SU-DHL-6 (cell line): ENCODE measurements at regions not wholly inside any gene's neighbourhood (a gene's known extent, or its start where the extent isn't known, plus 50 kb on each side); places are given as distances from the start of the nearest gene placed in this dataset.

Source experiments
- H2AFZ ChIP-seq: fragments of 200-600 bp; sonication (generic); 2 replicates; pipeline ENCODE4 v1.6.1; 2014; ENCODE audit warnings: low read depth, mild to moderate bottlenecking, moderate library complexity, mixed read lengths, antibody characterized with exemption, low read length; ENCODE audit not compliant: severe bottlenecking
- H3F3A ChIP-seq: fragments of 200-600 bp; shearing (Covaris generic); 2 replicates; pipeline ENCODE4 v1.6.0; 2016; ENCODE audit warnings: antibody characterized with exemption, mild to moderate bottlenecking; ENCODE audit not compliant: insufficient read depth
- H3K27ac ChIP-seq: fragments of 200-600 bp; sonication (generic); 2 replicates; pipeline ENCODE4 v1.5.1; 2016; ENCODE audit warnings: low read depth, mild to moderate bottlenecking, low read length, moderate library complexity, mixed read lengths
- H3K27me3 ChIP-seq: fragments of 200-600 bp; sonication (generic), shearing (Covaris generic); 2 replicates; pipeline ENCODE4 v1.6.0; 2014; ENCODE audit warnings: mild to moderate bottlenecking, low read length
- H3K36me3 ChIP-seq: fragments of 200-600 bp; sonication (generic); 2 replicates; pipeline ENCODE4 v1.6.1; 2014; ENCODE audit warnings: mild to moderate bottlenecking, low read length, mixed read lengths
- H3K4me2 ChIP-seq: fragments of 300-600, 200-600 bp; shearing (Covaris generic), sonication (generic); 2 replicates; pipeline ENCODE4 v1.6.0; 2014; ENCODE audit warnings: low read length, low read depth, mild to moderate bottlenecking; ENCODE audit not compliant: poor library complexity, severe bottlenecking
- H3K4me3 ChIP-seq: fragments of 200-600 bp; sonication (generic); 2 replicates; pipeline ENCODE4 v1.5.1; 2014; ENCODE audit warnings: antibody characterized with exemption, low read length, mild to moderate bottlenecking, mixed read lengths; ENCODE audit not compliant: insufficient read depth, poor library complexity, severe bottlenecking
- H3K79me2 ChIP-seq: fragments of 200-600 bp; sonication (generic); 2 replicates; pipeline ENCODE4 v1.6.1; 2014; ENCODE audit warnings: mild to moderate bottlenecking, low read length, moderate library complexity; ENCODE audit not compliant: insufficient read depth
- H3K9ac ChIP-seq: fragments of 200-600 bp; sonication (generic); 2 replicates; pipeline ENCODE4 v1.7.0; 2014; ENCODE audit warnings: mild to moderate bottlenecking, low read length
- H3K9me2 ChIP-seq: fragments of 200-600 bp; sonication (generic); replicated peaks from 2 replicates; pipeline ENCODE4 v1.6.1; 2014; ENCODE audit warnings: low read length; ENCODE audit not compliant: insufficient read depth
- H3K9me3 ChIP-seq: fragments of 200-600 bp; sonication (generic); 2 replicates; pipeline ENCODE4 v1.6.1; 2014; ENCODE audit warnings: low read length, mixed read lengths; ENCODE audit not compliant: insufficient read depth
- H4K20me1 ChIP-seq: fragments of 200-600 bp; sonication (generic); 2 replicates; pipeline ENCODE4 v1.6.1; 2014; ENCODE audit warnings: low read depth, mild to moderate bottlenecking, antibody characterized with exemption, low read length, moderate library complexity, mixed read lengths
- CTCF ChIP-seq: fragments of 200-600 bp; sonication (generic); IDR thresholded peaks from one replicate; pipeline ENCODE4 v1.5.1; 2017; ENCODE audit warnings: antibody characterized with exemption, mild to moderate bottlenecking, low read length, moderate library complexity; ENCODE audit not compliant: insufficient read depth, poor library complexity, severe bottlenecking
- EZH2phosphoT487 ChIP-seq: fragments of 200-600 bp; sonication (generic), shearing (Covaris generic); conservative IDR thresholded peaks from 2 replicates; pipeline ENCODE4 v1.6.1; 2018; ENCODE audit warnings: mild to moderate bottlenecking, antibody characterized with exemption, low read length, moderate library complexity, mixed read lengths

- Histone ChIP-seq H2AFZ (no peak overlapping the region), H4K20me1 (no peaks in the 10 kb centered on the region), H3K4me2 (no peak overlapping the region), H3K79me2 (no peaks in the 10 kb centered on the region), H3K9ac (no peak overlapping the region), H3K9me3 (no peaks in the 10 kb centered on the region), H3K4me3 (no peak overlapping the region), H3F3A (no peaks in the 10 kb centered on the region), H3K27me3 (no peaks in the 10 kb centered on the region), H3K9me2 (no peaks in the 10 kb centered on the region), H3K27ac (no peak overlapping the region), H3K36me3 (no peaks in the 10 kb centered on the region)
- TF ChIP-seq CTCF: no peak
- TF ChIP-seq EZH2phosphoT487: no peak
Measured at GRCh38 chr20:24275946-24276705, 193.3 kb upstream of the SYNDIG1 start.

- no peaks in the 10 kb centered on the region for H4K20me1 ChIP-seq
- H3K9me2 ChIP-seq: no peaks in the 10 kb centered on the region
- H3K4me2 ChIP-seq: no peak overlapping the region
- H3F3A ChIP-seq: no peaks in the 10 kb centered on the region
- TF ChIP-seq EZH2phosphoT487 (no peak), CTCF (no peak)
- H3K36me3 ChIP-seq: no peaks in the 10 kb centered on the region
- H3K27me3 ChIP-seq: no peaks in the 10 kb centered on the region
- H2AFZ ChIP-seq: no peak overlapping the region
- H3K27ac ChIP-seq: no peak overlapping the region
- H3K4me3 ChIP-seq: no peak overlapping the region
- H3K9me3 ChIP-seq: no peaks in the 10 kb centered on the region
- no peak overlapping the region for H3K9ac ChIP-seq
- no peaks in the 10 kb centered on the region for H3K79me2 ChIP-seq
Measured at GRCh38 chr20:24273251-24273650, 196.2 kb upstream of the SYNDIG1 start.

GRCh38 chr20:24261351-24261750 lies 208.1 kb upstream of the SYNDIG1 start:
- no peak for TF ChIP-seq CTCF
- Histone ChIP-seq H4K20me1 (no peaks in the 10 kb centered on the region), H3K9me2 (no peaks in the 10 kb centered on the region), H3K79me2 (no peaks in the 10 kb centered on the region), H3K27ac (no peak overlapping the region), H3K36me3 (no peaks in the 10 kb centered on the region), H3K4me2 (no peak overlapping the region), H3F3A (no peaks in the 10 kb centered on the region), H2AFZ (no peak overlapping the region), H3K9ac (no peak overlapping the region), H3K4me3 (no peak overlapping the region), H3K27me3 (no peaks in the 10 kb centered on the region), H3K9me3 (no peaks in the 10 kb centered on the region)
